ENCODE measurements at regions not wholly inside any gene's neighbourhood (a gene's known extent, or its start where the extent isn't known, plus 50 kb on each side); places are given as distances from the start of the nearest gene placed in this dataset.

DNA sequence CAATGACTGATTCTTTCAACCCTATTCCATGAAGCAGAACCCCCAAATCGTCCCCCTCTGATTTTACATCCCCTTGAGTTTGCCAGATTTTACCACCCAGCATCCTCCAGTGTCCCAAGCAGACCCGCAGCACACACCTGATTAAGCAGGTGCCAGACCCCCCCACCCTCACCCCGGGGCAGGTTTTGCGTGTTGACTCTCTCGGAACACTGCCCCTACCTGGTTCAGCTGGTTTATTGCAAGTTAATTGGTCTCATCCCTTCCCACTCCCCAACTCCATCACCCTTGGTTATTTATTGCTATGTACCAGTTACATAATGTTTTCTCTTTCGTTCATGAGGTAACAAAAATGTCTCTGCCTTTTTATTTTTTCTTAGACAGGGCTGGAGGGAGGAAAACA, 258.4 kb downstream of the BCOR start:
- Histone ChIP-seq H3K4ac (ENCODE audit: low read depth, low read length) (no peak overlapping the region), H2BK12ac (ENCODE audit: insufficient read length, low read depth, low read length) (no peak overlapping the region), H3K23me2 (ENCODE audit: insufficient read length, low read depth, low read length, poor library complexity, severe bottlenecking) (no peaks in the 10 kb centered on the region), H4K5ac (ENCODE audit: insufficient read length, low read depth, low read length) (no peak overlapping the region), H2AFZ (ENCODE audit: low read length) (no peak overlapping the region), H3K79me2 (ENCODE audit: insufficient read depth, low read length) (no peaks in the 10 kb centered on the region), H3K79me1 (ENCODE audit: insufficient read depth, low read depth, low read length, poor library complexity, severe bottlenecking) (no peaks in the 10 kb centered on the region), H3K27me3 (ENCODE audit: insufficient read depth, low read length) (peaks cover 1% of the 10 kb centered on the region; the same call in 1 of the 2 replicates), H3T11ph (ENCODE audit: low read length) (no peak overlapping the region), H2BK120ac (ENCODE audit: low read depth, low read length, poor library complexity, severe bottlenecking) (no peak overlapping the region), H3K18ac (ENCODE audit: insufficient read length, low read depth, low read length) (no peak overlapping the region), H3K56ac (ENCODE audit: insufficient read length, low read depth, low read length) (no peak overlapping the region), H2BK5ac (ENCODE audit: insufficient read length, low read length) (no peak overlapping the region), H4K20me1 (ENCODE audit: control insufficient read depth, insufficient read depth, insufficient read length) (no peaks in the 10 kb centered on the region), H2BK20ac (ENCODE audit: low read depth, low read length, poor library complexity, severe bottlenecking) (no peak overlapping the region), H4K91ac (ENCODE audit: insufficient read length, low read depth, low read length) (no peak overlapping the region), H3K4me1 (ENCODE audit: insufficient read depth, low read length) (peaks cover 2% of the 10 kb centered on the region; the same call in 1 of the 2 replicates), H3K4me2 (ENCODE audit: insufficient read depth, insufficient read length, low read length) (no peak overlapping the region), H3K23ac (ENCODE audit: insufficient read length, low read depth, low read length) (no peak overlapping the region), H2AK5ac (ENCODE audit: insufficient read length, low read length) (no peak overlapping the region), H2BK15ac (ENCODE audit: low read depth, low read length) (no peak overlapping the region), H4K8ac (replicated peaks; ENCODE audit: insufficient read length, low read depth, low read length) (no peak overlapping the region), H3K9me3 (ENCODE audit: control insufficient read depth, low read depth, low read length) (no peaks in the 10 kb centered on the region), H3K9ac (ENCODE audit: extremely low read depth, insufficient read length, low read length) (no peak overlapping the region), H3K14ac (ENCODE audit: insufficient read depth, low read length) (no peak overlapping the region), H3K27ac (ENCODE audit: insufficient read length, low read depth, low read length) (no peak overlapping the region)
- H3K9me3 Mint-ChIP-seq = peaks cover 55 to 71% of the 10 kb centered on the region in 2 experiments
- no peak overlapping the region for H3K4me3 Mint-ChIP-seq
- peaks cover 22 to 25% of the 10 kb centered on the region in 2 experiments for H3K4me1 Mint-ChIP-seq
- H3K36me3 Mint-ChIP-seq (ENCODE audit: insufficient read depth in 1 of 3, low read depth in 3 of 3) = peaks cover 0 to 7% (median 0%) of the 10 kb centered on the region in 3 experiments; a peak in 6 of 7 replicates
- TF ChIP-seq, protein P1, sequence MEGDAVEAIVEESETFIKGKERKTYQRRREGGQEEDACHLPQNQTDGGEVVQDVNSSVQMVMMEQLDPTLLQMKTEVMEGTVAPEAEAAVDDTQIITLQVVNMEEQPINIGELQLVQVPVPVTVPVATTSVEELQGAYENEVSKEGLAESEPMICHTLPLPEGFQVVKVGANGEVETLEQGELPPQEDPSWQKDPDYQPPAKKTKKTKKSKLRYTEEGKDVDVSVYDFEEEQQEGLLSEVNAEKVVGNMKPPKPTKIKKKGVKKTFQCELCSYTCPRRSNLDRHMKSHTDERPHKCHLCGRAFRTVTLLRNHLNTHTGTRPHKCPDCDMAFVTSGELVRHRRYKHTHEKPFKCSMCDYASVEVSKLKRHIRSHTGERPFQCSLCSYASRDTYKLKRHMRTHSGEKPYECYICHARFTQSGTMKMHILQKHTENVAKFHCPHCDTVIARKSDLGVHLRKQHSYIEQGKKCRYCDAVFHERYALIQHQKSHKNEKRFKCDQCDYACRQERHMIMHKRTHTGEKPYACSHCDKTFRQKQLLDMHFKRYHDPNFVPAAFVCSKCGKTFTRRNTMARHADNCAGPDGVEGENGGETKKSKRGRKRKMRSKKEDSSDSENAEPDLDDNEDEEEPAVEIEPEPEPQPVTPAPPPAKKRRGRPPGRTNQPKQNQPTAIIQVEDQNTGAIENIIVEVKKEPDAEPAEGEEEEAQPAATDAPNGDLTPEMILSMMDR (conservative IDR thresholded peaks at IDR 0.05) = peak; percentile 54
- no peak overlapping the region for H3K27ac Mint-ChIP-seq
- no peak for DNase-seq
- no peaks in the 10 kb centered on the region for H3K27me3 Mint-ChIP-seq (ENCODE audit: low read depth)
- no CpG with 5 or more reads among the region's 6 CpGs for WGBS (ENCODE audit: extremely low coverage, insufficient read length, low lambda C conversion rate)

Measured in H9 (cell line).